ENCODE measurements at regions not wholly inside any gene's neighbourhood (a gene's known extent, or its start where the extent isn't known, plus 50 kb on each side); places are given as distances from the start of the nearest gene placed in this dataset.

DNA sequence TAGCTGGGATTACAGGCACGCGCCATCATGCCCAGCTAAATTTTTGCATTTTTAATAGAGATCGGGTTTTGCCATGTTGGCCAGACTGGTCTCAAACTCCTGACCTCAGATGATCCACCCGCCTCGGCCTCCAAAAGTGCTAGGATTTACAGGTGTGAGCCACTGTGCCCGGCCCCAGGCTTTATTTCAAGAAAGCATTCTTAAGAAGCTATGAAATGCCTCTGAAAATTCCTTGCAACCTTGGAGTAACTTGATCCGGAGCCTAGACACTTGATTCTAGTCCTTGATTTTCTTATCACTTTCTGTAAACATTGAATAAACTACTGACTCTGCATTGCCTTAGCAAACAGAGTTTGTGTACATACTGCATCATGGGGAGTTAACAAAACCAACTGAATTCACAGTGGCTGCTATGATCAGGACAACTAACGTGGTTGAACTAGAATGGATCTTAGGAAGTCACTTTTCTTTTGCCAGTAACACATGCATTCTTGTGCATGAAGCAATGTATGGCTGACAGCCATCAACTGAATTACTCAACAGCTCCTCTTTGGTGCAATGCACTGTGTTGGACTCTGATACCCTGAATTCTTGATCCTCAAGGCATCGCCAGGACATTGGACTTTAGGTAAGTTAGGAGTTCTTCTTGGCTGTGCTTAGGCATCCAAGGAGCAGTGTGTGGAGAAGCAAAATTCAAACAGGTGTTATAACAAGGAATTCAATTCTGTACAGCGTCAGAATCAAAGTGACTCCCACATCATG lies 102.8 kb upstream of the TMEM170B start (continued):
- TF ChIP-seq REXO4 (CRISPR knock-in tag; IDR thresholded peaks at IDR 0.05; ENCODE audit: borderline replicate concordance) (no peak), PAF1 (CRISPR knock-in tag; IDR thresholded peaks at IDR 0.05) (no peak), GATAD1 (CRISPR knock-in tag; IDR thresholded peaks at IDR 0.05) (peak; percentile 71), HNRNPUL1 (IDR thresholded peaks at IDR 0.05; ENCODE audit: low read depth, low read length) (no peak), ZNF12 (CRISPR knock-in tag; IDR thresholded peaks at IDR 0.05) (peak; percentile 93), CBFB (CRISPR knock-in tag; IDR thresholded peaks at IDR 0.05) (peak; percentile 87; the same call in 1 of the 2 replicates), ZNF205 (CRISPR knock-in tag; IDR thresholded peaks at IDR 0.05) (peak; percentile 87; the same call in 1 of the 2 replicates), MYC (CRISPR knock-in tag; IDR thresholded peaks at IDR 0.05; ENCODE audit: borderline replicate concordance) (peak; percentile 30; the same call in 1 of the 2 replicates), EED (CRISPR knock-in tag; IDR thresholded peaks at IDR 0.05) (no peak), RARA (CRISPR knock-in tag; IDR thresholded peaks at IDR 0.05) (peak; percentile 91), ZNF382 (CRISPR knock-in tag; IDR thresholded peaks at IDR 0.05; ENCODE audit: borderline replicate concordance) (no peak), MIER2 (CRISPR knock-in tag; IDR thresholded peaks at IDR 0.05) (peak; percentile 91), SP2 (CRISPR knock-in tag; IDR thresholded peaks at IDR 0.05) (no peak), ZNF333 (CRISPR knock-in tag; IDR thresholded peaks at IDR 0.05; ENCODE audit: borderline replicate concordance) (no peak), ARNTL (CRISPR knock-in tag; IDR thresholded peaks at IDR 0.05) (peak; percentile 87), RFXANK (CRISPR knock-in tag; IDR thresholded peaks at IDR 0.05) (peak; percentile 85; the same call in 1 of the 2 replicates), SRY (CRISPR knock-in tag; IDR thresholded peaks at IDR 0.05) (no peak; the same call in 1 of the 2 replicates), GATA4 (IDR thresholded peaks at IDR 0.05; ENCODE audit: borderline replicate concordance, low read depth) (peak; percentile 95; the same call in 1 of the 2 replicates)
- TF ChIP-seq, protein P1, sequence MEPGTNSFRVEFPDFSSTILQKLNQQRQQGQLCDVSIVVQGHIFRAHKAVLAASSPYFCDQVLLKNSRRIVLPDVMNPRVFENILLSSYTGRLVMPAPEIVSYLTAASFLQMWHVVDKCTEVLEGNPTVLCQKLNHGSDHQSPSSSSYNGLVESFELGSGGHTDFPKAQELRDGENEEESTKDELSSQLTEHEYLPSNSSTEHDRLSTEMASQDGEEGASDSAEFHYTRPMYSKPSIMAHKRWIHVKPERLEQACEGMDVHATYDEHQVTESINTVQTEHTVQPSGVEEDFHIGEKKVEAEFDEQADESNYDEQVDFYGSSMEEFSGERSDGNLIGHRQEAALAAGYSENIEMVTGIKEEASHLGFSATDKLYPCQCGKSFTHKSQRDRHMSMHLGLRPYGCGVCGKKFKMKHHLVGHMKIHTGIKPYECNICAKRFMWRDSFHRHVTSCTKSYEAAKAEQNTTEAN (CRISPR knock-in tag; conservative IDR thresholded peaks at IDR 0.05): peak; percentile 88
- TF ChIP-seq, protein P2, sequence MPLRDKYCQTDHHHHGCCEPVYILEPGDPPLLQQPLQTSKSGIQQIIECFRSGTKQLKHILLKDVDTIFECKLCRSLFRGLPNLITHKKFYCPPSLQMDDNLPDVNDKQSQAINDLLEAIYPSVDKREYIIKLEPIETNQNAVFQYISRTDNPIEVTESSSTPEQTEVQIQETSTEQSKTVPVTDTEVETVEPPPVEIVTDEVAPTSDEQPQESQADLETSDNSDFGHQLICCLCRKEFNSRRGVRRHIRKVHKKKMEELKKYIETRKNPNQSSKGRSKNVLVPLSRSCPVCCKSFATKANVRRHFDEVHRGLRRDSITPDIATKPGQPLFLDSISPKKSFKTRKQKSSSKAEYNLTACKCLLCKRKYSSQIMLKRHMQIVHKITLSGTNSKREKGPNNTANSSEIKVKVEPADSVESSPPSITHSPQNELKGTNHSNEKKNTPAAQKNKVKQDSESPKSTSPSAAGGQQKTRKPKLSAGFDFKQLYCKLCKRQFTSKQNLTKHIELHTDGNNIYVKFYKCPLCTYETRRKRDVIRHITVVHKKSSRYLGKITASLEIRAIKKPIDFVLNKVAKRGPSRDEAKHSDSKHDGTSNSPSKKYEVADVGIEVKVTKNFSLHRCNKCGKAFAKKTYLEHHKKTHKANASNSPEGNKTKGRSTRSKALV (CRISPR knock-in tag; IDR thresholded peaks at IDR 0.05): no peak
- TF ChIP-seq, protein P3, sequence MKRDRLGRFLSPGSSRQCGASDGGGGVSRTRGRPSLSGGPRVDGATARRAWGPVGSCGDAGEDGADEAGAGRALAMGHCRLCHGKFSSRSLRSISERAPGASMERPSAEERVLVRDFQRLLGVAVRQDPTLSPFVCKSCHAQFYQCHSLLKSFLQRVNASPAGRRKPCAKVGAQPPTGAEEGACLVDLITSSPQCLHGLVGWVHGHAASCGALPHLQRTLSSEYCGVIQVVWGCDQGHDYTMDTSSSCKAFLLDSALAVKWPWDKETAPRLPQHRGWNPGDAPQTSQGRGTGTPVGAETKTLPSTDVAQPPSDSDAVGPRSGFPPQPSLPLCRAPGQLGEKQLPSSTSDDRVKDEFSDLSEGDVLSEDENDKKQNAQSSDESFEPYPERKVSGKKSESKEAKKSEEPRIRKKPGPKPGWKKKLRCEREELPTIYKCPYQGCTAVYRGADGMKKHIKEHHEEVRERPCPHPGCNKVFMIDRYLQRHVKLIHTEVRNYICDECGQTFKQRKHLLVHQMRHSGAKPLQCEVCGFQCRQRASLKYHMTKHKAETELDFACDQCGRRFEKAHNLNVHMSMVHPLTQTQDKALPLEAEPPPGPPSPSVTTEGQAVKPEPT (CRISPR knock-in tag; IDR thresholded peaks at IDR 0.05; ENCODE audit: low read depth): no peak
- TF ChIP-seq, protein P4, sequence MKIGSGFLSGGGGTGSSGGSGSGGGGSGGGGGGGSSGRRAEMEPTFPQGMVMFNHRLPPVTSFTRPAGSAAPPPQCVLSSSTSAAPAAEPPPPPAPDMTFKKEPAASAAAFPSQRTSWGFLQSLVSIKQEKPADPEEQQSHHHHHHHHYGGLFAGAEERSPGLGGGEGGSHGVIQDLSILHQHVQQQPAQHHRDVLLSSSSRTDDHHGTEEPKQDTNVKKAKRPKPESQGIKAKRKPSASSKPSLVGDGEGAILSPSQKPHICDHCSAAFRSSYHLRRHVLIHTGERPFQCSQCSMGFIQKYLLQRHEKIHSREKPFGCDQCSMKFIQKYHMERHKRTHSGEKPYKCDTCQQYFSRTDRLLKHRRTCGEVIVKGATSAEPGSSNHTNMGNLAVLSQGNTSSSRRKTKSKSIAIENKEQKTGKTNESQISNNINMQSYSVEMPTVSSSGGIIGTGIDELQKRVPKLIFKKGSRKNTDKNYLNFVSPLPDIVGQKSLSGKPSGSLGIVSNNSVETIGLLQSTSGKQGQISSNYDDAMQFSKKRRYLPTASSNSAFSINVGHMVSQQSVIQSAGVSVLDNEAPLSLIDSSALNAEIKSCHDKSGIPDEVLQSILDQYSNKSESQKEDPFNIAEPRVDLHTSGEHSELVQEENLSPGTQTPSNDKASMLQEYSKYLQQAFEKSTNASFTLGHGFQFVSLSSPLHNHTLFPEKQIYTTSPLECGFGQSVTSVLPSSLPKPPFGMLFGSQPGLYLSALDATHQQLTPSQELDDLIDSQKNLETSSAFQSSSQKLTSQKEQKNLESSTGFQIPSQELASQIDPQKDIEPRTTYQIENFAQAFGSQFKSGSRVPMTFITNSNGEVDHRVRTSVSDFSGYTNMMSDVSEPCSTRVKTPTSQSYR (CRISPR knock-in tag; IDR thresholded peaks at IDR 0.05; ENCODE audit: borderline replicate concordance): peak; percentile 77

Data from HepG2 (cell line).